SIG-M5 treated with dmso at 0.1 percent for 504 hours (cell line): ENCODE measurements at regions not wholly inside any gene's neighbourhood (a gene's known extent, or its start where the extent isn't known, plus 50 kb on each side); places are given as distances from the start of the nearest gene placed in this dataset.

Experiments used
- DNase-seq: peaks from one replicate; lab custom pipeline; 2025; ENCODE audit not compliant: unreplicated experiment; lab: John Stamatoyannopoulos, UW

DNA sequence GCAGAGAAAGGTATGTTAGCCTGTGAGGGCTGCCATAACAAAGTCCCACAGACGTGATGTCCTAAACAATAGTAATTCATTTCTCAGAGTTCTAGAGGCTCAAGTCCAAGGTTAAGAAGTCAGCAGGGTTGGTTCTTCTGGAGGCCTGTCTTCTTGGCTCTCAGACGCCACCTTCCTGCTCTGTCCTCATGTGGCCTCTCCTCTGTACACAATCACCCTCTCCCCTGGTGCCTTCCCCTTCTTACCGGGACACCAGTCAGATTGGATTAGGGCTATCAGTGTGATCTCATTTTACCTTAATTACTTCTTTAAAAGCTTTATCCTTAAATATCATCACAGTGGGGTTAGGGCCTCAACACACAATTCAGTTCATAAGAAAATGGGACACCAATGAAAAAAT lies 860.5 kb downstream of the RNF144A start:
- DNase-seq: no peak

DNA sequence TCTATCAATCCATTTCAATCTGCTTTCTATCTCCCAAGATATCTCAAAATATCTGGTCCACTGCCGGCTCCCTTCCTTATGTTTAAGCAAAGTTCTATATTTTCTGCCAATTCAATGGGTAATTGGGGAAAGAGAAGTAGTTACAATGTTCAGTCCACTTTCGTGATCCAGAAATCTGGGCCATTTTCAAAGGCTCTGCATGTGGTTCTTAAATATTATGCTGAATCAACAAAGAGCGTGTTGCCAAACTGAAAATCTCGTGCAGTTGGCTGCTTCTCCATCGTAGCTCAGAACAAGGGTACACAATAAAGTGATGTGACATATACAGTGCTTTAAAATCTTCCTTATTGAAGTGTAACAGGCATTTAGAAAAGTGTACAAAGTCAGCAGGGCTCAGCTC lies 863.1 kb downstream of the RNF144A start:
- DNase-seq: no peak

GRCh38 chr2:7785700-7786099 lies 868.5 kb downstream of the RNF144A start:
- no peak for DNase-seq

DNA sequence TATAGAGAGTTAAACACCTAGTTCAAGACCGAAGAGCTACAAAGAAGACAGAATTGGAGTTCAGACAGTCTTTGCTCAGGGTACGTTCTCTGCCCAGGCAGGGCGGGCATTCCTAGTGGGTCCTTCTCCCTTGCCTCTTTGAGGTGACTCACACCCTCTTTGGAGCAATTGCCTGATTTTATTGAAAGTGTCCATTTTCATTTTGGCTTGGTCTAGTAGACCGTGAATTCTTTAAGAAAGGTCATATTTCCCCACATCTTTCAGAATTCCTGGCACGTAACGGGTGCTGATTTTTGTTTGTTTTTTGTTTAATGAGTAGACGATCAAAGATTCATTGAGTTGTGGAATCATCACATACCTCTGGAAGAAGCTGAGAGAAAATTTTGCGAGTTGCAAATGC lies 871.5 kb downstream of the RNF144A start:
- no peak for DNase-seq

DNA sequence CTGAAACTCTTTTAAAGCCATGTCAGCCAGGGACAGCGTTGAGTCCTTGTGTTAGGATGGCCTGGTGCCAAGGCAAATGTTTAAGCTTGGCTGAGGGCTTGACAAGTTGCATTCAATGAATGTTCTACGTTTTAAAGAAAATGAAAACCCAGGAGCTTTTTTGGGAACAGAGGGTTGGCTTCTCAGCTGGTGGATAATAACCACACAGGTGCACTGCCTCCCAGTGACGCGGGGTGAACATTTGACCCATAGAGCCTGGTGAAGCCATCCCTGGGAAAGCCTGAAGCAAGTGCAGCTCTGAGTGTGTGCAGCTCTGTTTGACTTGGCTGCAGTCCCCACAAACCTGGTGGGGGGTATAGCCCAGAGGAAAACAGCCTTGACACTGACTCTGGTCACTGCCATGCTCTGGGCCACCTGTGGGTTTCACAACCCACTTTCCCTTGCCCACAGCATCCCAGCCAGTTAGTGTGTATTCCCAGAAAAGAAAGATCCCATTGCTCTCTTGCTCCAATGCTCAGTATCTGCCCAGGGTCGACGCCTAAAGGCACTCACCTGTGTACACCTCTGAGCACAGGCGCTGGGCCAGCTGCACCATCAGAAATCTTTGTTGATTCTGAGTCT lies 874.9 kb downstream of the RNF144A start:
- DNase-seq: peak; percentile 1

DNA sequence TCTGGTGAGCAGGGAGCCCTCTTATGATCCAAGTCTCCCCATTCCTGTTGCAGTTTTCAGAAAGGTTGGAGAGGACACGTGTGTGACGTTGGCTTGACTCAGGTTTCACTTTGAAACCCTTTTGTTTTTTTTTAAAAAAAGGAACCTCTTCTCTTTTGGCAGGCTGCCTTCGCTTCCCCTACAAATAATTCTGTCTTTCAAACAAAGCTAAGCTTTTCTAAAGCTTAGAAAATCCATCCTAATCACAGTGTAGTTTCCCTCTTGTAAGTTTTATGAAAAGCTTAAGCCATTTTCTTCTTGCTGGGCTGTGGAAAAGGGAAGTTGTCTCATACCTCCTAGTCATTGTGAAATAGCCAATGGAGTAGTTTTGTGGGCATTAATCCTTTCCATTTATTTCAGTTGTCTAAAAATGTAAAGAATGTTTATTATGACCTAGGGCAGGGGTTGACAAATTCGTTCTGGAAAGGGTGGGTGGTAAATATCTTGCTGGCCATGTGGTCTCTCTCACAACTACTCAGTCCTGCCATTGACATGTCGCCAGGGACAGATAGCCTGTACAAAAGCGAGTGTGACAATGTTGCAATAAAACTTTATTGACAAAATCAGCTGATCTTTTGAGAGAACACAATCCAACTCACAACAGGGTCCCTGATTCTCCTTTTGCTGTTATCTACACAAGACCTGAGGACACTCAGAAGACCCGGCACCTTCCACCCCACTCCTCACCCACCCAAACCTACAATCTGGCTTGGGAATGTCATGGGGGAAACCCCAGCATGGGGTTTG lies 878.8 kb downstream of the RNF144A start:
- peak; percentile 29 for DNase-seq

DNA sequence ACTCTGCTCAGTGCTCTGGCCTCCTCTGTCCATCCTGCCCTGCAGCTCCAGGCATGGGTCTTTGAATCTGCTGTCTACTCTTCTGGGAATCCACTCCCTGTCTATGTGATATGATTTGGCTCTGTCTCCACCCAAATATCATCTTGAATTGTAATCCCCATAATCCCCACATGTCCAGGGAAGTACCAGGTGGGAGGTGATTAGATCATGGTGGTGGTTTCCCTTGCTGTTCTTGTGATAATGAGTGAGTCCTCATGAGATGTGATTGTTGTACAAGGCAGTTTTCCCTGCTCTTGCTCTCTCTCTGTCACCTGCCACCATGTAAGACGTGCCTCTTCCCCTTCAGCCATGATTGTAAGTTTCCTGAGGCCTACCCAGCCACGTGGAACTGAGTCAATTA lies 881.8 kb upstream of the ID2 start:
- no peak for DNase-seq

GRCh38 chr2:7801212-7801611 lies 880.6 kb upstream of the ID2 start:
- no peak for DNase-seq

DNA sequence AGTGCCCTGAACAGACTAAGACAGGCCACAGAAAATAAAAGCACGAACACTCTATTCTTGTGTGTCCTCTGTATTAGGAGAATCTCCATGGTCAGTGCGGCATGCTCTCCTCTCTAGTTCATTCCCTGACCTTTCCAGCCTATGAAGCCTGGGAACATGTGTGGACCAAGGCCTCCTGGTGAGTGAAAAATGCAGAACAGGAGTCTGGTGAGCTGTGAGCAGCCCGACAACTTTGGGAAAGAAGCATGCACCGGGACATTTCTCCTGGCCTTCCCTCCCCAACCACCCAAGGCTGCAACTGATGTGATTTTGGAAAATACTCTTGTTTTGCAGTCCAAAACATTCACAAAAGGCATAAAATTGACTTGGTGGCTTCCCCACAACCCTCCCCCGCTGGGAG lies 878.3 kb upstream of the ID2 start:
- no peak for DNase-seq

DNA sequence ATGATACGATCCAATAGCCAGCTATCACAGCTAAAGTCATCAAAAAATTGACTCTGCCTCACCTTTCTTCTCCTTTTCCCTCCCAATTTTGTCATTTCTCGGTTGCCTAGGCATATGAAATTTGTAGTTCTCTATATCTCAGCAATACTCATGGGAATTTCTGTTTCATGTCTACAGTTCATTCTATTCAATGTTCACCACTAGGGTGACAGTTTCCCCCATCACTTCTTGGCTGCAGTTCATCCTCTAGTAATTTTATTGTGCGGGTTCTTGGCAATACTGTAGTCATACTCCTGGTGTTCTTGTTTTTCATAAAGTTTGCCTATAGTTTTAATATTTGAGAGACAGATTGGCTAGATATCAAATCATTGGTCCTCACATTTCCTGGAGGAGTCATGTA lies 872.2 kb upstream of the ID2 start:
- DNase-seq: no peak

- no peak for DNase-seq
Measured at GRCh38 chr2:7811073-7811472, 870.8 kb upstream of the ID2 start.

- DNase-seq: no peak
Measured at GRCh38 chr2:7812231-7812995, 869.4 kb upstream of the ID2 start.

- DNase-seq: no peak
Measured at GRCh38 chr2:7813541-7814292, 868.1 kb upstream of the ID2 start.

DNA sequence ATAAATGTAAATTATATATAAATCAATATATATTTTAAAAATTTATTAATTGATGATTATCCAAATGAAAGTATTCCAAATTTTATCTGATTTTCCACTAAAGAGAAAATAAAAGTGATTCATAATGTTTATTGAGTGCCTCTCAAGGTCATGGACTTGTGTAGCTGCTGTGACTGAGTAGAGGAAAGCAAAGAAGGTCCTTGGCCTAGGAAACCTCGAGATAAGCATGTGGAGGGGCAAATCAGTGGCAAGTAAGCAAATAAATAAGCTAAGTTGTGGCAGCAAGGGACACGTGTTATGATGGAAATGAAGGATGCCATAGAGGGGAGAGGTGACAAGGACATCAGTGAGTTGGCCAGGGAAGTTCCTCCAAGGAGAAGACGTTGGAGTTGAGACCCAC lies 866.1 kb upstream of the ID2 start:
- DNase-seq: no peak

GRCh38 chr2:7816233-7816632 lies 865.6 kb upstream of the ID2 start:
- no peak for DNase-seq

DNA sequence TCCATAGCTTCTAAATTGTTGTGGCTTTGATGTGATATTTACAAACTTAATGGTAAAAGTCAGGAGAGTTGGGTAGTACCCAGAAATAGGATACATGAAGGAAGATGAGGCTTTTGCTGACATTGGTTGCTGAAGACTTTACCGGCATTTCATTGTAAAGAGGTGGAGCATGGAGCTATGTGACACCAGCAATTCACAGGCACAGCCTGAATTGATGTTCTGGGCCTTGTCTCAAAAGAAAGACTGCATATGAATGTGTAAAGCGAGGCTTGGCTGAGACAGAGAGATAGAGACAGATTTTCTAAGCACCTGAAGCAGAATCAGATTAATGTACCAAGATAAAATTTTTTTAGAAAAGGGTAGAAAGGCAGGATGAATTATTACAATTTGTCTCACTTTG lies 864.9 kb upstream of the ID2 start:
- no peak for DNase-seq

GRCh38 chr2:7819316-7819715 lies 862.5 kb upstream of the ID2 start:
- DNase-seq: no peak

- no peak for DNase-seq
Measured at GRCh38 chr2:7819850-7820249, 862.0 kb upstream of the ID2 start.

GRCh38 chr2:7824211-7824610 lies 857.6 kb upstream of the ID2 start:
- no peak for DNase-seq

DNA sequence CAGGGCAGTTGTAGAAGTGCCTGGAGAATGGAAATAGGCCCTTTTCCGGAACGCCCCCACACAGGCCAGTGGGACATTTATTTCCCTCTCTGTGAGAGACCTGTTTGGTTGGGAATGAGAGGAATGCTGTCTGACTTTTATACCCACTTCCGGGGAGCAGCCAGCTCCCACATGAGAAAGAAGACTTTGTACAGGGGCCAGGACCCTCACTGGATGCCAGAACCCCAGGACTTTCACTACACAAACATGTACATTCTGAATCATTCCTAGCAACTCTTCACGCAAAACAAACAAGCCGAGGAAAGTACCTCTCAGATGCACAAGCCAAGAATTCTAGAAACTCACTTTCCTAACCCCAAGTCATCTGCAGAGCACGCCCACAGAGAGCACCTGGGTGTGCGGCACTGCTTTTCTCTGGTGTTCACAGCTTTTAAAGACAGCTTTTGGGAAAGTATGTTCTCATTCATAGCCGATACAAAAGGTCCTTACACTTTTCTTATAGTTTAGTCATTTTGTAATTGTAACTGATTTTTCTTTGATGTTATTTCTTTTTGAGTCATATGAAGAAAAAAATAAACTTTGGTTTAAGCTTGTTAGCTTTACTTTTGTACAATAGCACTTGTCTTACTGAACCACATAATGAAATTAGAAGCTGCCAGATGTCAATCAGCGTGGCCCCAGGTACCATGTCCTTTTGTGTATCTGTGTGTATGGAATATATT lies 856.1 kb upstream of the ID2 start:
- no peak for DNase-seq

DNA sequence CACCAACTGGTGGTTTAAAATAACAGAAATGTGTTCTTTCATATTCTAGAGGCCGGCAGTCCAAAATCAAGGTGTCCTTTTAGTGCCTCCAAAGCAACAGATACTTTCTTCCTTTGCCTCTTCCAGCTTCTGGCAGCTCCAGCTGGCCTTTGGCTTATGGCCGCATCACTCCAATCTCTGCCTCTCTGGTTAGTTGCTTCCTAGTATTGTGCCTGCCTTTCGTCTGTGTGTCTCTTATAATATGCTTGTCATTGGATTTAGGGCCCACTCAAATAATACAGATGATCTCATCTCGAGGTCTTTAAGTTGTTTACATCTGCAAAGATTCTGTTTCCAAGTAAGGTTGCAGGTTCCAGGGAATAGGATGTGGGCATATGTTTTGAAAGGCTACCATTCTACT lies 855.2 kb upstream of the ID2 start:
- no peak for DNase-seq
